GM19351 (cell line): ENCODE measurements at regions not wholly inside any gene's neighbourhood (a gene's known extent, or its start where the extent isn't known, plus 50 kb on each side); places are given as distances from the start of the nearest gene placed in this dataset.
A peak's percentile ranks its signal among the peaks of the same experiment; 100 is the strongest.

Source experiments
- ATAC-seq: cut with Tn5 transposase; IDR thresholded peaks from one replicate; pipeline ENCODE4 v1.9.1; 2021; ENCODE audit warnings: mild to moderate bottlenecking, moderate library complexity; ENCODE audit not compliant: unreplicated experiment

GRCh38 chr2:148567716-148568115 is 76.8 kb upstream of the EPC2 start:
- ATAC-seq, result no peak

GRCh38 chr2:148568597-148568996 is 76.0 kb upstream of the EPC2 start:
- ATAC-seq, result no peak

- ATAC-seq, result no peak
These were observed 75.3 kb upstream of the EPC2 start for GRCh38 chr2:148569221-148569620.

- no peak for ATAC-seq
These were observed 73.6 kb upstream of the EPC2 start for GRCh38 chr2:148570989-148571388.

- ATAC-seq, result no peak
These were observed 66.6 kb upstream of the EPC2 start for GRCh38 chr2:148577845-148578492.

- ATAC-seq, result peak; percentile 91
These were observed 66.1 kb upstream of the EPC2 start for GRCh38 chr2:148578493-148578884.

- ATAC-seq, result no peak
These were observed 61.7 kb upstream of the EPC2 start for GRCh38 chr2:148582679-148583511.

GRCh38 chr2:148585696-148586095 is 58.9 kb upstream of the EPC2 start:
- no peak for ATAC-seq

- no peak for ATAC-seq
These were observed 57.9 kb upstream of the EPC2 start for GRCh38 chr2:148586522-148587128.

- ATAC-seq, result peak; percentile 55
These were observed 53.9 kb upstream of the EPC2 start for GRCh38 chr2:148590612-148591011.

GRCh38 chr2:148592791-148593190 is 51.8 kb upstream of the EPC2 start:
- no peak for ATAC-seq

- ATAC-seq, result no peak
These were observed 51.1 kb upstream of the EPC2 start for GRCh38 chr2:148593421-148593820.

- ATAC-seq, result no peak
These were observed 50.3 kb upstream of the EPC2 start for GRCh38 chr2:148594216-148594615.
